Endodermal cell (in vitro differentiated cells): ENCODE measurements at regions not wholly inside any gene's neighbourhood (a gene's known extent, or its start where the extent isn't known, plus 50 kb on each side); places are given as distances from the start of the nearest gene placed in this dataset.
A peak's percentile ranks its signal among the peaks of the same experiment; 100 is the strongest.

ENCODE experiments used
- DNase-seq: peaks from one replicate; pipeline ENCODE4 v3.0.0-alpha.2; 2017
- H3K27ac ChIP-seq: 2 replicates; pipeline ENCODE4 v1.5.1; 2013; ENCODE audit warnings: mild to moderate bottlenecking, low read depth, low read length, moderate library complexity
- H3K27me3 ChIP-seq: 2 replicates; pipeline ENCODE4 v1.6.1; 2013; ENCODE audit warnings: mild to moderate bottlenecking, low read length, moderate library complexity; ENCODE audit not compliant: insufficient read depth, control insufficient read depth, poor library complexity, severe bottlenecking
- H3K36me3 ChIP-seq: 2 replicates; pipeline ENCODE4 v1.7.0; 2013; ENCODE audit warnings: mild to moderate bottlenecking, low read length, moderate library complexity; ENCODE audit not compliant: control insufficient read depth, insufficient read depth
- H3K4me1 ChIP-seq: one replicate; pipeline ENCODE4 v1.7.0; 2013; ENCODE audit warnings: low read length; ENCODE audit not compliant: control insufficient read depth, insufficient read depth
- H3K4me3 ChIP-seq: 2 replicates; pipeline ENCODE4 v1.5.1; 2013; ENCODE audit warnings: mild to moderate bottlenecking, low read length, moderate library complexity
- H3K9ac ChIP-seq: 2 replicates; pipeline ENCODE4 v1.6.1; 2013; ENCODE audit warnings: mild to moderate bottlenecking, low read length, moderate library complexity; ENCODE audit not compliant: poor library complexity, severe bottlenecking; ENCODE audit errors: extremely low read depth
- H3K9me3 ChIP-seq: 2 replicates; pipeline ENCODE4 v1.6.1; 2013; ENCODE audit warnings: mild to moderate bottlenecking, low read length, moderate library complexity; ENCODE audit not compliant: control insufficient read depth
- H3K27ac Mint-ChIP-seq: 2 replicates; pipeline ENCODE4 v1.8.0; 2020; ENCODE audit warnings: mixed read lengths
- H3K27me3 Mint-ChIP-seq: 2 replicates; pipeline ENCODE4 v1.8.0; 2021; ENCODE audit warnings: mild to moderate bottlenecking, mixed read lengths; ENCODE audit not compliant: insufficient read depth
- H3K36me3 Mint-ChIP-seq: 2 replicates; pipeline ENCODE4 v1.8.0; 2020; ENCODE audit warnings: low read depth, mixed read lengths
- H3K4me1 Mint-ChIP-seq: 2 replicates; pipeline ENCODE4 v1.8.0; 2020; ENCODE audit warnings: mixed read lengths
- H3K4me3 Mint-ChIP-seq: 2 replicates; pipeline ENCODE4 v1.8.0; 2020; ENCODE audit warnings: mild to moderate bottlenecking, moderate library complexity, mixed read lengths
- H3K9me3 Mint-ChIP-seq: 2 replicates; pipeline ENCODE4 v1.8.0; 2020; ENCODE audit warnings: mild to moderate bottlenecking, mixed read lengths
- WGBS, 2 experiments: methylation state at CpG; one replicate each; pipeline versions ENCODE4 v1.1.5 to v1.1.7; 2013; ENCODE audit warnings: missing lambda C conversion rate in 2 of 2, mixed read lengths in 1 of 2; ENCODE audit not compliant: insufficient coverage in 1 of 2, insufficient read length in 1 of 2; 5-methylcytosine and 5-hydroxymethylcytosine counted together
- TF ChIP-seq, protein P1 (sequence below): fragments of 200-600 bp; sonication (generic); conservative IDR thresholded peaks from 2 replicates; pipeline ENCODE4 v1.5.0; 2021; ENCODE audit warnings: antibody characterized with exemption, mild to moderate bottlenecking

- peaks cover 18% of the 10 kb centered on the region for H3K27me3 Mint-ChIP-seq
- WGBS, 2 experiments, result 100% methylated on average over 1 of the region's 1 CpG; no CpG with 5 or more reads in 1 of the 2 experiments
- Histone ChIP-seq H3K27ac (no peak overlapping the region), H3K4me1 (no peaks in the 10 kb centered on the region), H3K9me3 (peaks cover 53% of the 10 kb centered on the region), H3K27me3 (no peaks in the 10 kb centered on the region), H3K9ac (no peak overlapping the region), H3K36me3 (no peaks in the 10 kb centered on the region), H3K4me3 (peak overlapping the region; percentile 19)
- TF ChIP-seq, protein P1, sequence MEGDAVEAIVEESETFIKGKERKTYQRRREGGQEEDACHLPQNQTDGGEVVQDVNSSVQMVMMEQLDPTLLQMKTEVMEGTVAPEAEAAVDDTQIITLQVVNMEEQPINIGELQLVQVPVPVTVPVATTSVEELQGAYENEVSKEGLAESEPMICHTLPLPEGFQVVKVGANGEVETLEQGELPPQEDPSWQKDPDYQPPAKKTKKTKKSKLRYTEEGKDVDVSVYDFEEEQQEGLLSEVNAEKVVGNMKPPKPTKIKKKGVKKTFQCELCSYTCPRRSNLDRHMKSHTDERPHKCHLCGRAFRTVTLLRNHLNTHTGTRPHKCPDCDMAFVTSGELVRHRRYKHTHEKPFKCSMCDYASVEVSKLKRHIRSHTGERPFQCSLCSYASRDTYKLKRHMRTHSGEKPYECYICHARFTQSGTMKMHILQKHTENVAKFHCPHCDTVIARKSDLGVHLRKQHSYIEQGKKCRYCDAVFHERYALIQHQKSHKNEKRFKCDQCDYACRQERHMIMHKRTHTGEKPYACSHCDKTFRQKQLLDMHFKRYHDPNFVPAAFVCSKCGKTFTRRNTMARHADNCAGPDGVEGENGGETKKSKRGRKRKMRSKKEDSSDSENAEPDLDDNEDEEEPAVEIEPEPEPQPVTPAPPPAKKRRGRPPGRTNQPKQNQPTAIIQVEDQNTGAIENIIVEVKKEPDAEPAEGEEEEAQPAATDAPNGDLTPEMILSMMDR, result no peak
- peaks cover 32% of the 10 kb centered on the region for H3K9me3 Mint-ChIP-seq
- peak overlapping the region; percentile 70 for H3K27ac Mint-ChIP-seq
- no peak for DNase-seq
- H3K36me3 Mint-ChIP-seq, result peaks cover 9% of the 10 kb centered on the region
- no peak overlapping the region for H3K4me3 Mint-ChIP-seq
- peaks cover 19% of the 10 kb centered on the region for H3K4me1 Mint-ChIP-seq
Observed at GRCh38 chr2:62330959-62331358, 135.0 kb downstream of the B3GNT2 start.

DNA sequence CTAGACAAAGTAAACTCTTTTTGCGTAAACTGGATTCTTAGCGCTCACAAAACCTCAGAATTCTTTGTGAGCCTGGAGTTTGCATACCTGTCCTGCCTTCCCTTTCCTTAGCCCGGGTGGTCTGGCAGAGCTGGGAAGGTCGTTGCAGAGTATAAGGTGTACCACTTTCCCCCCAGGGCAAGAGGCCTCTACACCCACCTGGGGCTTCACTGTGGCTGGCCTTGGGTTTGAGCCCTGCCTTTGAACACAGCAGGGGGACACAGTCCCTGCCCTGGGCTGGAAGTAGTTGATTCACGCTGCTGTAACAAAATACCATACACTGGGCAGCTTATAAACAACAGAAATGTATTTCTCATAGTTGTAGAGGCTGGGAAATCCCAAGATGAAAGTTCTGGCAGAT, 133.9 kb downstream of the B3GNT2 start:
- Histone ChIP-seq H3K36me3 (no peaks in the 10 kb centered on the region), H3K9me3 (peaks cover 64% of the 10 kb centered on the region), H3K27me3 (no peaks in the 10 kb centered on the region), H3K4me3 (peak overlapping the region; percentile 69), H3K27ac (no peak overlapping the region), H3K4me1 (no peaks in the 10 kb centered on the region), H3K9ac (no peak overlapping the region)
- Mint-ChIP-seq H3K27ac (no peak overlapping the region), H3K4me1 (peaks cover 18% of the 10 kb centered on the region), H3K36me3 (peaks cover 15% of the 10 kb centered on the region), H3K27me3 (peaks cover 18% of the 10 kb centered on the region), H3K4me3 (no peak overlapping the region), H3K9me3 (peaks cover 43% of the 10 kb centered on the region)
- no peak for DNase-seq
- TF ChIP-seq, protein P1, result no peak
- WGBS, 2 experiments, result 83 to 100% methylated on average over 1 to 5 of the region's 5 CpGs

DNA sequence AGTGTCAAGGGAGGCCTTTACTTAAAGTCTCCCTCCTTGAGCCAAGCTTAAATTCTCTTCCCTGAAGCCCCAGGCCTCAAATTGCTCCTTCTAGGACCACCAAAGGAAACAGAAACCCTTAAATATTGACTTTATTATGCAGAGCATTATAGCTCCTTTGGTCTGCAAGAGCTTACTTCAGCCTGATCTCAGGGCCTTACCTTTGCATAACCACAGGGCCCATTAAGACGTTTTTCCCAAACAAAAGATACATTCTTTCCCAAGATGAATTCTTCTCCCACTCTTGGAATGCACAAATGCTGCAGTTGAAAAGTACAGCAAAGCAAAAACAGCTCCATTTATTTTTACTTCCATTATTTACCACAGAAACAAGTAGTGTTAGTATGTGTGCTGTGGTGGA, 130.8 kb downstream of the B3GNT2 start:
- Histone ChIP-seq H3K4me1 (no peaks in the 10 kb centered on the region), H3K9me3 (peaks cover 71% of the 10 kb centered on the region), H3K27me3 (no peaks in the 10 kb centered on the region), H3K4me3 (no peak overlapping the region), H3K9ac (no peak overlapping the region), H3K36me3 (no peaks in the 10 kb centered on the region), H3K27ac (no peak overlapping the region)
- no peak for DNase-seq
- H3K9me3 Mint-ChIP-seq, result peaks cover 47% of the 10 kb centered on the region
- WGBS, 2 experiments, result 50 to 59% methylated on average over 1 of the region's 1 CpG
- peaks cover 14% of the 10 kb centered on the region for H3K4me1 Mint-ChIP-seq
- TF ChIP-seq, protein P1, result no peak
- peaks cover 10% of the 10 kb centered on the region for H3K27me3 Mint-ChIP-seq
- no peak overlapping the region for H3K4me3 Mint-ChIP-seq
- peaks cover 15% of the 10 kb centered on the region for H3K36me3 Mint-ChIP-seq
- H3K27ac Mint-ChIP-seq, result no peak overlapping the region
